ACC112 (cell line): ENCODE measurements at regions not wholly inside any gene's neighbourhood (a gene's known extent, or its start where the extent isn't known, plus 50 kb on each side); places are given as distances from the start of the nearest gene placed in this dataset.
"Not testable (repeated sequence)": the region's sequence is repeated elsewhere in the genome, so short reads cannot be mapped to it uniquely, and the experiment has no call there.

ENCODE experiments used
- H2AFZ ChIP-seq: fragments of 200-600 bp; sonication (generic); one replicate; pipeline ENCODE4 v1.6.0; 2017; ENCODE audit warnings: antibody characterized with exemption, low read length; ENCODE audit not compliant: unreplicated experiment
- H3K27ac ChIP-seq: fragments of 200-600 bp; sonication (generic); 2 replicates; pipeline ENCODE4 v1.5.1; 2014; ENCODE audit warnings: low read depth, mild to moderate bottlenecking, antibody characterized with exemption, low read length, moderate library complexity
- H3K27me3 ChIP-seq: fragments of 200-600 bp; sonication (generic); 2 replicates; pipeline ENCODE4 v1.6.1; 2014; ENCODE audit warnings: mild to moderate bottlenecking, antibody characterized with exemption, low read length, moderate library complexity, mixed read lengths; ENCODE audit not compliant: insufficient read depth
- H3K36me3 ChIP-seq: fragments of 200-600 bp; sonication (generic); 2 replicates; pipeline ENCODE4 v1.6.1; 2016; ENCODE audit warnings: mild to moderate bottlenecking, antibody characterized with exemption, low read length, moderate library complexity, mixed read lengths; ENCODE audit not compliant: insufficient read depth
- H3K4me1 ChIP-seq: fragments of 200-600 bp; sonication (generic); one replicate; pipeline ENCODE4 v1.6.1; 2016; ENCODE audit warnings: low read length, mixed read lengths; ENCODE audit not compliant: insufficient read depth, unreplicated experiment, control insufficient read depth
- H3K4me3 ChIP-seq: fragments of 200-600 bp; sonication (generic); 2 replicates; pipeline ENCODE4 v1.5.1; 2014; ENCODE audit warnings: mild to moderate bottlenecking, low read depth, low read length
- H3K79me2 ChIP-seq: fragments of 200-600 bp; sonication (generic); one replicate; pipeline ENCODE4 v1.6.0; 2016; ENCODE audit warnings: low read length; ENCODE audit not compliant: control insufficient read depth, unreplicated experiment, insufficient read depth

DNA sequence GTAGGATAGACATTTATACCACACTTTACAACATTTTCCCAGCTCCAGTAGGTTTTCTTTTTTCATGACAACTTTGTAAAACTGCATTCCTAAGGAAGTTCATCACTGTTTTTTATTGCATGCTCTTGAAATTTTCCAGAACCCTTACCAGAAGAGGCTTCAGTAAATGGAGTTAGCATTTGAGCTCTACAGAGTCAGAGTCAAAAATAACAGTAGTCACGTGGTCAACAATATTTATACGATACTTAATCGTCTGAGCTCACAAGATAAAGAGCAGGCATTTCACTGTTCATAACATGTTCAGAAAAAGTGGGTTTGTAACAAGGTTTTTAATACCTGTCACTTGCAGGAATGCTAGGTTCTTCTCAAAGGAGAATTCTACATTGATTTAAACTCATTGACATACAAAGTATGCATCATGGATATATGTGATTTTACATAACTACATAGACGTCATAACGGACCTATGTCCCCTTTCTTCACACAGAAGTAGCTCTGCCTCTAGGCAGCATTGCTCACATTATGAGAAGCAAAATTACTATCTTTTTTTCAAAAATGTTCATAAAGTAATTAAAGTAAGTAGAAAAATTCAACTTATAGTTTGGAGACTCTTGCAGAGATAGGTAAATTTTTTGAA lies 187.0 kb upstream of the COL3A1 start:
- no peaks in the 10 kb centered on the region for H3K27me3 ChIP-seq
- H3K4me1 ChIP-seq = peaks cover 59% of the 10 kb centered on the region
- H3K4me3 ChIP-seq = peak overlapping the region; percentile 66
- peak overlapping the region; percentile 56 for H2AFZ ChIP-seq
- no peaks in the 10 kb centered on the region for H3K36me3 ChIP-seq
- peak overlapping the region; percentile 91 for H3K27ac ChIP-seq
- no peaks in the 10 kb centered on the region for H3K79me2 ChIP-seq

DNA sequence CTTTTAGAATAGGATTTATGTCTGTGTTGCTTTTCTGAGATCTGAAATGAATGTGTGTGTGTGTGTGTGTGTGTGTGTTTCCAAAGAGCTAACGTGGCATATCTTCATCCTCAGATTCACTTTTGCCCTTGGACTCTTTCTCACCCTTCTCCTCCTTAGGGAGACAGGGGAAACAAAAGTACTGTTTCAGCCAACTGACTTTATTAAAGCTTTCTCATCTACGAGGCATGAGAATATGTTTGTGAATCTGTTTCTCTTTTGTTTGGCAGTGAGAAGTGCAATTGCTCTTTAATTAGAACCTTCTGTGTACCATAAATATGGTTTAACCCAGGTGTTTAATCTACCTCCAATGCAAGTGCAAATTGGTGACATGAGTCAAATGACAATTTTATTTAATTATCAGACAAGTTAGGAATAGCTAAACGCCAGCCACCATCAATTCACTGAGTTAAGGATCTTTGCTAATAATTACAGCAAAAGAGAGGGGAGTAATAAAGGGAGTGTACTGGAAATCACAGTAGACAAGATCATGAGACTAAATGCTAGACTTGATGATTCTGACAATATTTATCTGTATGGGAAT lies 186.4 kb upstream of the COL3A1 start:
- H3K4me1 ChIP-seq = peaks cover 59% of the 10 kb centered on the region
- no peaks in the 10 kb centered on the region for H3K27me3 ChIP-seq
- H3K27ac ChIP-seq = peak overlapping the region; percentile 91
- no peaks in the 10 kb centered on the region for H3K79me2 ChIP-seq
- H2AFZ ChIP-seq = peak overlapping the region; percentile 63
- peak overlapping the region; percentile 66 for H3K4me3 ChIP-seq
- no peaks in the 10 kb centered on the region for H3K36me3 ChIP-seq

GRCh38 chr2:188788621-188789020 lies 185.6 kb upstream of the COL3A1 start:
- Histone ChIP-seq H3K27ac (peak overlapping the region; percentile 91), H3K27me3 (no peaks in the 10 kb centered on the region), H3K36me3 (no peaks in the 10 kb centered on the region), H2AFZ (no peak overlapping the region), H3K79me2 (no peaks in the 10 kb centered on the region), H3K4me1 (peaks cover 58% of the 10 kb centered on the region), H3K4me3 (peak overlapping the region; percentile 66)

GRCh38 chr2:188789951-188790350 lies 184.2 kb upstream of the COL3A1 start:
- H3K27me3 ChIP-seq = no peaks in the 10 kb centered on the region
- H3K4me1 ChIP-seq = peaks cover 50% of the 10 kb centered on the region
- H3K27ac ChIP-seq = peak overlapping the region; percentile 42
- peak overlapping the region; percentile 10; the same call in 1 of the 2 replicates for H3K4me3 ChIP-seq
- H3K36me3 ChIP-seq = no peaks in the 10 kb centered on the region
- H3K79me2 ChIP-seq = no peaks in the 10 kb centered on the region
- peak overlapping the region; percentile 73 for H2AFZ ChIP-seq

GRCh38 chr2:188794453-188794852 lies 179.7 kb upstream of the COL3A1 start:
- H3K27ac ChIP-seq, H3K4me3 ChIP-seq, H3K36me3 ChIP-seq, H3K79me2 ChIP-seq, H2AFZ ChIP-seq, H3K27me3 ChIP-seq: not testable (repeated sequence)
- H3K4me1 ChIP-seq = peaks cover 26% of the 10 kb centered on the region

DNA sequence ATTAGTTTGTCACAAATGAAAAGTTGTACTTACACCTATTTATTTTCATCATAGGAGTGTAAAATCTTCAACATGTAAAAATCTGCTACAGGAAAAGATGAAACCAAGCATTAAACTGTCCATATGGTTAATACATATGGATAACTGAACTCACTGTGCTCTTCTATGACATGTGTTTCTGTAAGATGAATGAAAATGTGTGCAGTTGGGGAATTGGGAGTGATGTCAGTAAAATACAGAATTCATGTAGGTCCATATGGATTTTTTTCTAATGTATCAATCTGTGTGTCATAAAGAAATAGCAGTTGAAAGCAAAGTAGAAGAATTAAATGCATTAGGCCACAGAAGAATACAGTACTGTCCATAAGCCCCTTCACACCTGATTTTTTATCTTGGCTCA lies 178.4 kb upstream of the COL3A1 start:
- H3K79me2 ChIP-seq = no peaks in the 10 kb centered on the region
- no peaks in the 10 kb centered on the region for H3K27me3 ChIP-seq
- H2AFZ ChIP-seq = no peak overlapping the region
- H3K36me3 ChIP-seq = no peaks in the 10 kb centered on the region
- peaks cover 13% of the 10 kb centered on the region for H3K4me1 ChIP-seq
- H3K4me3 ChIP-seq = no peak overlapping the region
- no peak overlapping the region for H3K27ac ChIP-seq

GRCh38 chr2:188797371-188797770 lies 176.8 kb upstream of the COL3A1 start:
- no peaks in the 10 kb centered on the region for H3K36me3 ChIP-seq
- no peaks in the 10 kb centered on the region for H3K27me3 ChIP-seq
- H3K4me3 ChIP-seq = no peak overlapping the region
- peaks cover 11% of the 10 kb centered on the region for H3K4me1 ChIP-seq
- no peak overlapping the region for H3K27ac ChIP-seq
- no peak overlapping the region for H2AFZ ChIP-seq
- no peaks in the 10 kb centered on the region for H3K79me2 ChIP-seq

GRCh38 chr2:188798159-188798558 lies 176.0 kb upstream of the COL3A1 start:
- Histone ChIP-seq H3K4me3 (no peak overlapping the region), H3K27me3 (no peaks in the 10 kb centered on the region), H3K36me3 (no peaks in the 10 kb centered on the region), H3K79me2 (no peaks in the 10 kb centered on the region), H3K4me1 (peaks cover 11% of the 10 kb centered on the region), H2AFZ (peak overlapping the region; percentile 13), H3K27ac (no peak overlapping the region)

DNA sequence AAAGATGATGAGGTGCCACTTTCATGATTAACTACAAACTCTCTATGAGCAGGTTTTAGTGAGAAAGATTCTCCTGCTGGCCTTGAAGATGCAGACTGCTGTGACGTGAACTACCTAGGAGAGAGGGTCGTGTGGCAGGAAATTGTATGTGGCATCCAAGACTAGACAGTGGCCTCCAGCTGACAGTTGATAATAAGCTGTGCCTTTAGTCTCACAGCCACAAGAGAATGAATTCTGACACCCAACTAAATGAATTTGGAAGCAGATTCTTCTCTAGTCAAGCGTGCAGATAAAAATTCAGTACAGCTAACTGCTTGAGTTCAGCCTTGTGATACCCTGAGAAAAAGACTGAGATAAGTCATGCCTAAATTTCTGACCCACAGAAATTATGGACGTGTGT lies 169.0 kb upstream of the COL3A1 start:
- Histone ChIP-seq H3K4me1 (peaks cover 20% of the 10 kb centered on the region), H3K79me2 (no peaks in the 10 kb centered on the region), H3K4me3 (no peak overlapping the region), H3K27me3 (no peaks in the 10 kb centered on the region), H3K36me3 (no peaks in the 10 kb centered on the region), H2AFZ (no peak overlapping the region), H3K27ac (no peak overlapping the region)

- H2AFZ ChIP-seq = no peak overlapping the region
- H3K4me3 ChIP-seq = no peak overlapping the region
- no peaks in the 10 kb centered on the region for H3K27me3 ChIP-seq
- H3K79me2 ChIP-seq = no peaks in the 10 kb centered on the region
- H3K27ac ChIP-seq = peak overlapping the region; percentile 58
- no peaks in the 10 kb centered on the region for H3K36me3 ChIP-seq
- H3K4me1 ChIP-seq = peaks cover 57% of the 10 kb centered on the region
These were observed 165.2 kb upstream of the COL3A1 start for GRCh38 chr2:188808947-188809355.

DNA sequence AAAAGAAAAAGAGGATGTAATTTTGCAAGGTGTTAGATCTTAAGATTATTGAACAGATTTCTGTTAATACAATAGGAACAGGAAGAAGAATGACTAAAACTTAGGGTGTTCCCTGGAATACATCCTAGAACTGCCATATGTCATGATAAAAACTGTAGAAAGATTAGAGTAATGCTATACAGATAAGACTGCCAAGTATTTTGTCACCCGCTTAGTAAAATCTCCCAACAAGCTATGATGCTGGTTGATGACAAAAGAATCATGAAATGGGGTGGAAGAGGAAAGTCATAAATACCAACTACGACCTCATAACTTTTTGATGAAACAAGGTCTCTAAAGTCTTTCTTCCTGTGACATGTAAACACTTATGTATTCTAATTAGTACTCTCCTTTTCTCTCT lies 163.6 kb upstream of the COL3A1 start:
- Histone ChIP-seq H3K27me3 (no peaks in the 10 kb centered on the region), H3K4me3 (no peak overlapping the region), H2AFZ (peak overlapping the region; percentile 30), H3K36me3 (no peaks in the 10 kb centered on the region), H3K27ac (peak overlapping the region; percentile 83), H3K4me1 (peaks cover 59% of the 10 kb centered on the region), H3K79me2 (no peaks in the 10 kb centered on the region)
